NCI-H1436 treated with DMSO at 0.1 percent for 48 hours (cell line): ENCODE measurements at regions not wholly inside any gene's neighbourhood (a gene's known extent, or its start where the extent isn't known, plus 50 kb on each side); places are given as distances from the start of the nearest gene placed in this dataset.

Source experiments
- DNase-seq: peaks from one replicate; lab custom pipeline; 2025; lab: John Stamatoyannopoulos, UW

- DNase-seq: no peak
Measured at GRCh38 chr13:73293913-73294523, 235.2 kb downstream of the KLF5 start.

- DNase-seq: no peak
Measured at GRCh38 chr13:73292127-73292526, 233.3 kb downstream of the KLF5 start.

DNA sequence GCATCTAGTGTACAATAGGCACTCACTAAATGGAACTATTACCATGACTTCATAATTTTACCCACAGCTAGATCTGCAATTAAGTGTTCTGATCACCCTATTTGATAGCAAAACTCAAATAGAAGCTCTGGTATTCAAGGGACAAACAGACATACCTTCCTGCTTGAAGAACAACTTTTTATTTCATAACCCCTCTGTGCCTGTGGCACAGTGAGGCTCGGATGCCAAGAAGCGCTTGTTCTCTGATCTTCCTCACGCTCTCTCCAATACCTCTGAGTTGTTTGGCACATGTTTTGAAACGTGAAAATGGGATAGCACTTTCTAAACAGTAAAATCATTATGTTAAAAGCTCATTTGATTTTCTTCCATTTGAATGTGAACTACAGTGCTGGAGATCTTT lies 232.0 kb downstream of the KLF5 start:
- DNase-seq: no peak

DNA sequence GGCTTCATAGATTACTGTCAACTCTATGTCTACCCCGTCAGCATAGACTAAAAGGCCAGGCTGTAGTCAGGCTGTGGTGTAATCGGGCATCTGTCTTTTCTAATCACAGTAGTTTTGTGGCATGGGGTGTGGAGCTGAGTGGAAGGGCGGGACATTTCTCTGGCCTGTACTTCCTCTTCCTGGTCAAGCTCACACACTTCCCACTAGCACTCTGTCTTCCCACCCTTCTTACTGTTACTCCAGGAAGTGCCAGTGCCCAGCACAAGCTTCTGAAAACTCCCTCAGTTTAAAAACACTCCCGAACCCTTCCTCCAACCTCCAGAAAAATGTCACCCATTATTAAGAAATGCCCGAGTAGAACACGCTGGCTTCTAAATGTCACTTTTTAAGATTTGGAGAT lies 229.8 kb downstream of the KLF5 start:
- no peak for DNase-seq

GRCh38 chr13:73287831-73288230 lies 229.0 kb downstream of the KLF5 start:
- DNase-seq: no peak

DNA sequence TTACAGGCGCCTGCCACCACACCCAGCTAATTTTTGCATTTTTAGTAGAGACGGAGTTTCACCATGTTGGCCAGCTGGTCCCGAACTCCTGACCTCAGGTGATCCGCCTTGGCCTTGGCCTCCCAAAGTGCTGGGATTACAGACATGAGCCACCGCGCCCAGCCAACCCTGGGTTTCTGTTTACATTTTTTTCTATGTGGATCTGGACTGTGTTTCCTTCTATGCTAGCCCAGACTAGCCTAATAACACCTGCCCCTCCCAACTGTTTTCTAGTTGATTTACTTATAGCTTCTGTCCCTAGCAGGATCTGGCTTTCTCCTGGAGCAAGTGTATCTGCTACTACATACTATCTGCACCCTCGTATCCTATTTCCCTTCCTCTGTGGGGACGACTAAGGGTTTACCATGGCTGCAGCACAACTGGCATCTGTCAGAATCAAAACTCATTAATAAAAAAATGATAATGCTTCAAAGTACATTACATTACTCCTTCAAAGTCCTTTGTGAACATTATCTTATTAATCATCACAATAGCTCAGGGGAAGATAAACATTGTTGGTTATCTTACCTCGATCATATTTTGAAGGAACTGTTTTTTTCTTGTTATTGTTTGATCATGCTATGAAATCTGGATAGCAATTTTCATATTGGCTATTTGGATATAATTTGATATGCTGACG lies 228.3 kb downstream of the KLF5 start:
- DNase-seq: no peak

DNA sequence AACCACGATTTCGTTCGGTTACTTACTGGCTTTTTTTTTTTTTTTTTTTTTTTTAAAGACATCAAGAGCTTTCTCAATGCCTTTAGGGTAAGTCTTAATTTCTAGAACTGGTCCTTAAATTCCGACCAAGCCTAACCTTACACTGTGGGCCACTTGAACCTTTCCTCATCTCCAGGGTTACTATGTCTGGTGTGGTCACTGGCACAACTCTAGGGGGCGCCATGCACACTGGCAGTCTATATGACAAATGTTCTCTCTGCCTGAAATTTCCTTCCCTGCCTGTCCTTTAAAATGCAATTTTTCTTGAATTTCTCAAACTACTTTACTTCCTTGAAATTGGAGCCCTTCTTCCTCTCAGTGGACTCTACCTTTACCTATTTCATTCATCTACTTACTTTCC lies 227.4 kb downstream of the KLF5 start:
- no peak for DNase-seq

GRCh38 chr13:73284081-73284874 lies 225.5 kb downstream of the KLF5 start:
- DNase-seq: no peak

DNA sequence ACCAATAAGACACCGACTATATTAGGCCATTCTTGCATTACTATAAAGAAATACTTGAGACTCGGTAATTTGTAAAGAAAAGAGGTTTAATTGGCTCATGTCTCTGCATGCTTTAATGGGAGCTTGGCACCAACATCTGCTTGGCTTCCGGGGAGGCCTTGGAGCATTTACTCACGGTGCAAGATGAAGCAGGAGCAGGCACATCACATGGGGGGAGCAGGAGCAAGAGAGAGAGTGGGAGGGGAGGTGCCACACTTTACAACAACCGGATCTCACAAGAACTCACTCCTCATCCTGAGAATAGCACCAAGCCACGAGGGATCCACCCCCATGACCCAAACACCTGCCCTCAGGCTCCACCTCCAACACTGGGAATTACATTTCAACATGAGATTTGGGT lies 224.8 kb downstream of the KLF5 start:
- no peak for DNase-seq

DNA sequence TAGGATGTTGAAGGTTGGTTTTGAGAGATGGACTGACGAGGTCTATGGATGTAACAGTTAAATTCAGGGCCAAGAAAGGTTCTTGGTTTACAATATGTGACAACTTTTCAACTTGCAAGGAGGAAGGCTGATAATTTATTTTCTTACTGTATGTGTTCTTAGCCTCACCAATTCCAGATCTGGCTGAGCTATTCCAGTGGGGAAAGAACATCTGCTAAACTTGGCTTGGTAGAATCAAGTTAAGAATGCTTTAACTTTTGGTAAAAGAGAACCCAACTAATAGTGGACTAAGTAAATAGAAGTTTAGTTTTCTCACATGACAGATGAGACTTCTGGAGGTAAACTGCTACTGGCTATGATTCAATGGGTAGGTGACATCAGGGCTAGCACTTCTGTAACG lies 222.9 kb downstream of the KLF5 start:
- no peak for DNase-seq

- DNase-seq: no peak
Measured at GRCh38 chr13:73278186-73278585, 219.4 kb downstream of the KLF5 start.

DNA sequence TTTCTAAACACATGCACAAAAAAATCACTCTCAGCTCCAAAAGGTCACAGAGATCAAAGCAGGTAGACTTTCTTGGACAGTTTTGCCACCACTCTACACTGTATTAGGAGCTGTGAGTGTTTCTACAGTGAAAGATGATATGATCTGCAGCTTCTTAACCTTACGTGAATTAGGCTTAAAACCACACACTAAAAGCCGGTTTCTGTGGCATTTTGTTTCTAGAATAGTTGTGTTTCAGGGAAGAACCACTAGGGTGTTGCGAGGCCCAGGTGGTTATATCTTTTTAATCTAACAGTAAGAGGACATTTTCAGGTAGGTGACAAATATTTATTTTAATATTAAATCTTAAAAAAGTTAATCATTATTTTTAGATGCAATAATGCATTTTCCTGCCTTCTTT lies 216.4 kb downstream of the KLF5 start:
- DNase-seq: no peak

DNA sequence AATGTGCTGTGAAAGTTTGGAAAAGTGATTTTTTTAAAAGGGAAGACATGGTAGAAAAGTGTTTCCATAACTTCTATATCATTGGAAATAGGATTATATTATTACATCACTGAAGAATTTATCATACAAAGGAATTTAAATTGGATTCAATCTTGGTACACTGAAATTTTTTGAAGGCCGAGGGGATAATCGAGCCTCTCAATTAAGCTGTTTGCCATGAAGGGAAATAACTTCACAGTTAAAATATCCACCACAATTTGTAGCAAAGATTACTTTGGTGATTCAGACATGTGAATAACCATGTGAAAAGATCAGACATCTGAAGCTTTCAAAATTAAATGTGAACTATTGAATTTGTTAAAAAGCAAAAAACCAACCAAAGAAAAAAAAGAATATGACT lies 215.3 kb downstream of the KLF5 start:
- DNase-seq: no peak

DNA sequence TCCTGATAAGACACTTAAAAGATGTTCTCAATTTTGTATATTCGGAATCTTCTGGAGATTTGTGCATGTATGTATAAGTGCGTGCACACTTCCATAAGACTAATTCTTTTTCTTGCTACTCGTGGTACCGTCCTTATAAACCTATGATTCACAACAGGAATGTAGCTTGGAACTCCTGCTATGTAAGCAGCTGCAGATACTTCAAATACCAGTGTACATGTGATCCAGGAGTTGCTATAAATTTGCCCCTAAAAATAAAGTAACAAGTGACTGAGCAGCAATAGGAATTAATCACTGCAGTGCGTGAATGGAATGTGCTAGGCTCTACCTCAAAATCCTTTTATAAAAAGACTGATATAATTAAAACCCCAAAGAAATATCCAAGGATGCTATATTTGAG lies 214.9 kb downstream of the KLF5 start:
- no peak for DNase-seq

DNA sequence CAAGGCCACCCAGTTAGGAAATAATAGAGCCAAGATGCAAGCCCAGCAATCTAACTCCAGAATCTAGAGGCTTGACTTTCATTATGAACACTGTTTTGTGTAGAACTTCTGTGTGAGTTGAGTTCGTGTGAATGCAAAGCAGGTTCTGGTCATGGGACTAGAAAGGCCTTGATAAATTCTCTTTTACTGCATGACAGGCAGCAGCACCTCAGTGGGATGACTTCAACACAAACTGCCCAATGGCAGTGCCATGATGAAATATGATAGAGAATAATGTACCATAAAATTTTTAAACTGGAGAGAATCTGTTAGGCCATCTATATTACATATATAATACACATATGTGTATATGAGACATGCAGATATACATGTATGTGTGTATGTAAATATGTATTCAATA lies 214.5 kb downstream of the KLF5 start:
- no peak for DNase-seq

GRCh38 chr13:73272831-73273230 lies 214.0 kb downstream of the KLF5 start:
- DNase-seq: no peak

DNA sequence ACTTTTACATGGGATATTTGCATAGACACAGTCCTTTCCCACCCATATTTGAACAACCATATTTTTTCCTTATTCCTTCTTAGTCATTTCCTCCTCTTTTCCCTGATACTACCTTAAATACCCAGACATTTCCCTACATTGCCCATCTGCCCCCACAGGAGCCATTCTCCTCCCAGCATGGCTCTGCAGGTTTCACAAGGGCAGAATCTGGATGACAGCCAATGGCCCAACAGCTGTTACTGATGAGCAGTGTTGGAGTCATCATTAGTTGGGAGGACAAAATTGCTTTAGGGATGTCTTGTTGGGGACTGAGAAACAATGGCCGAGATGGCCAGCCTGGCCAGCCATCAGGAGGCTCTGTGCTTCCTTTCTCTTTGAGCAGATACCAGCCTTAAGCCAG lies 209.5 kb downstream of the KLF5 start:
- no peak for DNase-seq

- no peak for DNase-seq
Measured at GRCh38 chr13:73266640-73267180, 207.9 kb downstream of the KLF5 start.

- DNase-seq: no peak
Measured at GRCh38 chr13:73262862-73263627, 204.2 kb downstream of the KLF5 start.

- no peak for DNase-seq
Measured at GRCh38 chr13:73261739-73262216, 203.0 kb downstream of the KLF5 start.

DNA sequence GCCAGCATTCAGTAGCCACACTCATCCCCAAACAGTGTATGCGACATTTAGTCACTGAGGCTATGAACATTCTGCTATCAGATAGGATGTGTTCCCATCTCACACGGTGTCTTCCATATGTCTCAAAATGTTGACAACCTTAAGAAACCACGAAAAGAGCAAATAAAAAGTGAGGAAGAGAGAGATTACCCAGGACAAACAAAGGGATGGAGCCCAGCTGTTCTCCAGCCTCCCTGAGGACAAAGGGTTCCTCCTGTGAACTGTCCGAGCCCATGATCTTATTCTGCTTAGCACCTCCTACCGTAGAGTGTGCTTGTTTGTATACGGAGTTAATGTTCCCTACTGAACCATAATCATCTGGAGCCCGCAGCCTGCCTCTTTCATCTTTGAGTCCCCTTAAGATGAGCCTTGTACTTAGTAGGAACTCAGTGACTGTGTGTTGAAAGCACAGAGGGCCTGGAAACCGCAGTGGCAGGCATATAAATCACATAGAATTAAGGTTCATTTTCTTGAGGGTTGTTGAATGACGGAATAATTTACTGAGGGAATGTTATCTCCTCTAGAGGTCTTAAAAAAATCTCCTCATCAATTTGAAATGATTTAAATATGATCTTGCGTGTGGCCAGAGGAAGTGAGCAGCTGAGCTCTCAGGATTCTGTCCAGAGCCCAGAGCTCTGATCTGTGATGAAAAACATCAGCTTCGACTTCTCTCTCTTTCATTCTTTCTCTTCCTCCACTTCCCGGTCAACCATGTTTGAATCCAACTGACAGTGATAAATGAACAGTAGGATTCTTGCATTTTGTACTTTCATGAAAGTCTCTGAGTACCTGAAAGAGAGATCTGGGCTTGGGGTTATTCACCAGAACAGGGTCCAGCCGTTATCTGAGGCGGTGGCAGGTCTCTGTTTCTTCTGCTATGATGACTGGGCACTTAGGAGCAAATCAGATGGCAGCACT lies 200.5 kb downstream of the KLF5 start:
- DNase-seq: no peak
